ENCODE measurements at regions not wholly inside any gene's neighbourhood (a gene's known extent, or its start where the extent isn't known, plus 50 kb on each side); places are given as distances from the start of the nearest gene placed in this dataset.

DNA sequence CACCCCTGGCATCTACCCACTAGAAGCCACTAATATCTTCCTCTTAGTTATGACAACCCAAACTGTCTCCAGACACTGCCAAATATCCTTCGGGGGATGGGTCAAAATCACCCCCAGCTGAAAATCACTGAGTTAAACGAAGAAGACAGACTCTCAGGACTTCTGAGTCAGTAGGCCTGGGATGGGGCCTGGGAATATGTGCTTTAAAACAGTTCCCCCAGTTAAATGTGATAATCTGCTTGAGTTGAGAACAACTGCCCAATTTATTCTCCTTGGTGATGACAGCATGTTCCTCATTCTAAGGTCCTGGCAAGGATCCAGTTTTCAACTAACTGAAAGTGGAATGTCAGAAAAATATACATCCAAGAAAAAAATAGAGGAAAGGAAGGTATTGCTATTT lies 52.4 kb downstream of the CBLL2 start:
- no peak for DNase-seq

DNA sequence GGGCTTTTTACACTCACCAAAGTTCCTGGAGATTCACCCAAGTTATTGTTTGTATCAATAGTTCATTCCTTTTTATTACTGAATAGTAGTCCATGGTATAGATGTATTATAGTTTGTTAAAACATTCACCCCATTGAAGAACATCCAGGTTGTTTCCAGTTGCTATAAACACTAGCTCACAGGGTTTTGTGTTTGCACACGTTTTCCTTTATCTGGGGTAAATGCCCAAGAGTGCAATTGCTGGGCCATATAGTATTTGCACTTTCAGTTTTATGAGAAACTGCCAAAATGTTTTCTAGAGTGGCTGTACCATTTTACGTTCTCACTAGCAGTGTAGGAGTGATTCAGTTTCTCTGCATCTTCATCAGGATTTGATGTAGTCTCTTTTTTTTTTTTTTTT lies 57.1 kb downstream of the CBLL2 start:
- no peak for DNase-seq

DNA sequence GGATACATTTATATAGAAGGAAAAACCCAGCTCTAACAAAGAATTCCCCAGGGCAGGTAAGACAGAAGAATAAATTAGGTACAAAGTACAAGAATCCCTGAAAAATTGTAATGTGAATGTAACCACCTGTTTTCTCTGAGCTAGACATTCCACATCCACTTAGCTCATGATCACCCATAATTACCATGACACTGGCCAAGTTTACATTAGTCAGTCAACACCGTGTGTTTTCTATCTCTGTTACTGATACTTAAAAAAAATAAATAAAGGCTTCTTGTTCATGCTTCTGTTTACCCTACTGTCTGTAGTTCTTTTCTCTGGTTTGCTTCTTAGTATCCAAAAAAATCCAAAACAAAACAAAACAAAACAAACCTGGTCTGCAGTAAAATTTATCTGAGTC lies 66.0 kb downstream of the CBLL2 start:
- no peak for DNase-seq

DNA sequence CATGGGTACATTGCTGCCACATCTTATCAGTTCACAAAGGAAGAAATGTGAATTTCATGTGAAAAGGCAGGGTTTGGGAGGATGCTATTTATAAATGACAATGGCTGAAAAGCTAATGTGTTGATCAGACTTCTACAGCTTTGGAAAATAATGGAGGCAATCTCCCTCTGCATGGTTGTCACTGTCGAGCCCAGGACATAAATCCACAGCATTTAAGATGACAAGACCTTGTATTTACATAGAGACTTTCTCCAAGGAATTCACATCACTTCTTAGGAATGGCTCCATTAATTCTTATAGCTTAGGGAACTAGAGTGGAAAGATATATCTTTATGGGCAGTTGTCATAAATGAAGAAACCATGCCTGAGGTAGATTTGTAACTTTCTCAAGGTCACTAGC lies 66.7 kb downstream of the CBLL2 start:
- DNase-seq: no peak

DNA sequence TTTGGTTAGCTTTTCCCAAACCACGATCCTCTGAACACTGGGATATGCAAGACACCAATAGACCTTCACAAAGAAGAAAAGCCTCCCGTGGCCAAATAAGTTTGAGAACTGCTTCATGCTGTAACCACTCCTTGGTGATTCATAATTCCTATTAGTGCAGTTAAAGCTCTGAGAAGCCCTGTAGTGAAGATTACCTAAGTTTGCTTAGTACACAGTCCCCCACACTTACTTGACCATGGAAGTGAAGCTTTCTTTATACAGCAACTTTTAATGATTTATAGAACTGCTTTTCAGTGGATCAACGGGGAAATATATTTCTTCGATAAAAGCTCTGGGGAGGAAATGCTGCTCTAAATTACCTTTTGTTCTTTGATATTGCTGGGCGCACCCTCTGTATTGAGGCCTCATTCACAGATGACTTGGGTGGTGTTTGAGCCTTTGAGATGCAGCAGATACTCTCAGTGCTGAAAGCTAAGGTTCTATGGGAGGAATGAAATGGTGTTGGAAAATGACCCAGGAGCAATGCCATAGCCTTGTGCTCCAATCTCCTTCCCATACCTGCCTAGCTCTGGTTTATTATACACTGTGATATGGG lies 67.4 kb downstream of the CBLL2 start:
- no peak for DNase-seq

DNA sequence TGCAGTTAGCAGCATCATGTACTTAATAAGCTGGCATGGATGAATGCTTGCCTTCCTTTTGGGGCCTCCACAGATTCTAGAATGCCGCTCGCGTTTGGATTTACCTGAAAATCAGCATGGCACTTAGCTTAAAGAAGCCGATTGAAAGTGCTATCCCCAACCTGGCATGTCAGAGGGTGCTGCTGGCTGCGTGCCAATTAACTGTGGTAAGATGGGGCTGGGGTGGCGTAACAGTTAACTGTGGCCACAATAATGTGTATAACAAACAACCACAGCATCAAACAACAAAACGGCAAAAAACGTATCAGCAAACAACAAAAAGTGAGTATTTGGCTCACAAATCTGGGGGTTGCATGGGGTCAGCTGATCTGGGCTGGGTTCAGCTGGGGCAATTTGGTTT lies 70.5 kb downstream of the CBLL2 start:
- DNase-seq: no peak

DNA sequence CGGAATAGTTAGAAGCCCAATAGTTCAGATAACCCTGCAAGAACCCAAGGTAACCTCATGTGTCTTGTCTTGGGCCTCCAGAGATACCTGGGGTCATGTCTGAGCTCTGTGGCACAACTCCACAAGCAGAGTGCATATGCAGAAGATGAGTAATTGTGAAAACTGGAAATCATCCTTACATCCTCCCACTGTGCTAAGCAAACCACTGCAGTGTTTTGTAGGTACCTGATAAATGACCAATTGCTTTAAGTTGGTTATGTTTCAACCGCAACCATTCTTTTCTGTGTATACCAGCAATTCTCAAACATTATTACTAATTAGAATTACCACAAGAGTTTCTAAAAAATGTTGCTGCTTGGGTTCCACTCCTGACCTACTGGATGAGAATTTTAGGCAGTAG lies 73.2 kb downstream of the CBLL2 start:
- DNase-seq: no peak

DNA sequence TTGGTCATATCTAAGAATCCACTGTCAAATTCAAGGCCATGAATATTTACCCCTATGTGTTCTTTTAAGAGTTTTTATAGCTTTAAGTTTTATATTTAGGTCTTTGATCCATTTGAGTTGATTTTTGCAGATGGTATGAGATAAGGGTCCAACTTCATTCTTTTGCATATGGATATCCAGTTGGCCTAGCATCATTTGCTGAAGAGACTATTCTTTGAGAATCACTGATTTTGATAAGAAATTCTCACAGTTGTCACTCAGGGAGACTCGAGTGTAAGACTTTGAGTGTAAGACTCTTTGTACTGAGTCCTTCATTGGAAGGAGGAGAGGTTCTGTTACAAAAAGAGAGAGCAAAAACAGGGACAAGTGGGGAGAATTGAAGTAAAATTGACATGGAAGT lies 74.8 kb downstream of the CBLL2 start:
- no peak for DNase-seq

DNA sequence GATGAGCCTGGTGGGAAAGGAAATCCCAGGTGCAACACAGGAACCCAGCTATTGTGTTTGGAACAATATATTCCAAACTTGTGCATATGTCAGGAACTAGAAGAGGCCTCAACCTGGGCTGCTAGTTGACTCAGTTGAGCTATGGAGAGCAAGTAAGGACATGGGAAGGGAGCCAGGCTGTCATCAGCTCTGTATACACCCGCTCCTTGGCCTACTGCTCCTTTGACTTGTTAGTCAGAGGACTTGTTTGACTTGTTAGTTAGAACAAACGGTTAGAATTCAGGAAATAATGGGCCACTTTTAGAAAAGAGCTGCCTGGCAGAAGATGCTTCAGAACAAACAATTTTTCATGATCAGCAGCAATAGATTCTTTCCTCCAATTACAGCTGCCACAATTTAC lies 76.4 kb downstream of the CBLL2 start:
- no peak for DNase-seq

DNA sequence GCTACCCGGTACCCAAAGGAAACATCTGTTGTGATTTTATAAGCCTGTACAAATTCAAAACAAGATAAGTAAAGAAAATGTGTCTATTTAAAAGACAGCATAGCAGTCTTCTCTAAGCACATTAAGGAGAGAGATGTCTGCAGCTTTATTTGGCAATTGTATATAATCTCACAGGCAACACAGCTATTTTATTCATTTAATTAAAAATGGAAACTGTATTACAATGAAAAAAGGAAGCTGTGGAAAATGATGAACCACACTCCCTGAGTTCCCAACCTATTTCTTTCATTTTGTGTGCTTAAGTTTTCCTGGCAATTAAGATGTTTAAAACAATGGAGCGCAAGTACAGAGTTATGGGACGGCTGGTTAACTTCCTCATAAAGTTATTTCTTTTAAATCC lies 78.4 kb downstream of the CBLL2 start:
- no peak for DNase-seq

DNA sequence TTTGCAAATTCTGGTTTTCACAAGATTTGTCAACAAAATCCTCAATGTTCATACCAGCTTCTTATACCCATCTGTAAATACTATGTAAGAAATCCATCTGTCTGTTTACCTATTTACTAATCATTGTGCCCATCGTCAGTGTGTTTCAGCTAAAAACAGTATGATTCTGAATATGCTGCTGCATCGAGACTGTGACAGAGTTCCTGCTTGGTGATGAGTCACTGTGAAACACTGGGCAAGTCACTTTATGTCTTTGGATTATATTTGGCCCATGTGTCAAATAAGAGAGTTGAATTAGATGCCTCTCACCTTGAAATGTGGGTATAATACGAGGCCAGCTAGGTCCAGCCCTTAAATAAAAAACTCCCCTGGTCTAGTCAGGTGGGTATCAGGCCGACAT lies 79.3 kb downstream of the CBLL2 start:
- no peak for DNase-seq

DNA sequence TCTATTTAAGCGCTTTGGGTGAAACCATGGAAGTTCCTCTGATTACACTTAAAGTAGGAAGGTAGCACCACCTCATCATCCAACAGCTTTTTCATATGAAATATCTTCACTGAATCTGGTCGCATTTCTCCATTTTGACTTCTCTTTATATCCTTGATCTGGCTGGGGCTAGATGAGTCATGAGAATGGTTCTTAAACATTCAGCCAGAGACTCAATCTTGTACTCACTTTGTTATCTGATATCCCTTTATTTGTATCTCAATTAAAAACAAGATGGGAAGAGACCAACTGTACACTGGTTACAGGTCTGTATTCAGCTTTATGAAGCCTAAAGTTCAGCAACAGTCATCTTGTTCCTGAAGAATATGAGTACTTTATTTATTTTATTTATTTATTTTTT lies 84.9 kb downstream of the CBLL2 start:
- DNase-seq: no peak

DNA sequence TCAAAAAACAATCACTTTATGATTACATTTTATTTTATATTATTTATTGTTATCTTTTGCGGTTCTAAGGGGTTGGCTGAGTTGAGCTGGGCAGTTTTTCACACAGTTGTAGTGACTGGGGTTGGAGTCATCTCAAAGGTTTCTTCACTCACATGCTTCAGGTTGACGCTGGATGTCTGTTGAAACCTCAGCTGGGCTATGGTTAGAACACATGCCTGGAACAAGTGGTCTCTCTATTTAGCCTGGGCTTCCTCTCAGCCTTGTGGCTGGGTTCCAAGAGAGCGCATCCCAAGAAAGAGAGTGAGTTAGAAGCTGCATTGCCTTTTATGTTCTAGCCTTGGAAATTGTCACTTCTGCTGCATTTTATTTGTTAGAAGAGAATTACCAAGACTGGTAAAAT lies 87.4 kb downstream of the CBLL2 start:
- DNase-seq: no peak

DNA sequence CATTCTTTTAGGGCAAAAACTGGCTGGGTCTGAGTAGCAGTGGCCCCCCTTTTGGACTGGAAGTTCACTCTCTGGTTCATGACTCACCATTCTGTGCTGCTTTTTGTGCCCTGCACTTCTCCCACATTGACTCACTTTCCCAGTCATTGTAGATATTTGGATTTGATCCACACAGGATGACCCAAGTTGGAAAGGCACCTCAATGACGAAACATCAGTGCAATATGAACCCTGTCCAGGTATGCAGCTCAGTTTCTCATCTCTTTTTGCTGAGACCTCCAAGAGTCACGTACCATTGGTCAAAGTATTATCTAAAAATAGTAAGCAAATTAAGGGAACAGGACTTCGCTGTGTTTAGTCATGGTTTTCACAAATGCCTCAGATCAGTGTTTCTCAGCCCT lies 92.7 kb downstream of the CBLL2 start:
- DNase-seq: peak; percentile 14

DNA sequence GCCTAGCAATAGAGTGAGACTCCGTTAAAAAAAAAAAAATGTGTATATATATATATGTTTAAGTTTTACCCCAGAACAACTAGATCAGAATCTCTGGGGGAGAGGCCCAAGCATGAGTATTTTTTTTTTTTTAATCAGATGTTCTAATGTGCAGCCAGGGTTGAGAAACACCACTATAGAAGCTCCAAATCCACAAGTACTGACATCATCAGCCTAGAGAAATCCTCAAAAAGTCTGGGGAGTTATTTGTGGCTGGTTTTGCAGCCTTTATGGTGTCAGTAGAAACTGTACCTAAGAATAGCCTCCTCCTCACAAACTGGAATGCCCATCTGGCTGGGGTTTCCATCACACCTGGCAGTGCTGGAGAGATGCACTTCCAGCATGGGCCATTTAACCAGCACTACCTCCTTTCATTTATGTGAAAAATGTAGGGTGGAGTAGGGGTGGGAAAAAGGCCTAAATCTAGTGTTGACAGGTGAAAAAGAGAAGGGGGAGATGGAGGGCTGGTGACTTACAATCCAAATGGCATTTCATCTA lies 93.5 kb downstream of the CBLL2 start:
- no peak for DNase-seq

DNA sequence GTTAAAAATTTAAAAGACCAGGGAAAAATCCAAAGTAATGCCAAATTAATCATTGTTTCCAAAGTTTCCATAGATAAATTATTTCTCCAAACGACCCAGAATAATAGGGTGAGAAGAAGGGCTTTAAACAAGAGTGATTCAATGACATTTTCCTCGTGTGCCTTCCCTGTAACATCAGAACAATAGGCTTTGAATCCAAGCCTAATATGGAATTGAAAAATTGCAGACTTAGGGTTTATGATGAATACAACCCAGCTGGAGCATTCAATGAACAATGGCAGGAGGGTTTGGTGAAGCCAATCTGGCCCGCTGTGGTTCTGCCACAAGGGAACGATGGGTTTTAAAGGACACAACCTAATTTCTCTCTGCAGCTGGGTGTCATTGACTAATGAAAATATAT lies 94.2 kb downstream of the CBLL2 start:
- DNase-seq: no peak

DNA sequence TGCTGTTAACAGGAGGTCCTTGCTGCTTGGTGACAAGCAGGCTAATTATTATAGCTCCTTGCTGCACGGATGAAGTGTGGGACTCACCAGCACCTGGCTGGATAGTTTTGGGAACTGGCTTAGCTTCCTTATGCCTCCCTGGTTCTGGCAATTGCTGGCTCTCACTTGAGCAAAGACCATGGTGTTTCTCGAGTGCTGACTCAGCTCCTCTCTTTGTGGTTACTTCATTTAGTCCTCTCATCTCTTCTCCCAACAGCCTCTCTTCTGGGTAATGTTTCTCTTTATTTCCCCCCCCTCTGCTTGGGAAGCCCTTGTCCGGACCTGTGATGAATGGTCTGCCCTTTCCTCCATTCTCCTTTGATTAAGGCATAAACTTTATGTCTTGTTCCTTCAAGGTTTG lies 100.4 kb downstream of the CBLL2 start:
- no peak for DNase-seq

DNA sequence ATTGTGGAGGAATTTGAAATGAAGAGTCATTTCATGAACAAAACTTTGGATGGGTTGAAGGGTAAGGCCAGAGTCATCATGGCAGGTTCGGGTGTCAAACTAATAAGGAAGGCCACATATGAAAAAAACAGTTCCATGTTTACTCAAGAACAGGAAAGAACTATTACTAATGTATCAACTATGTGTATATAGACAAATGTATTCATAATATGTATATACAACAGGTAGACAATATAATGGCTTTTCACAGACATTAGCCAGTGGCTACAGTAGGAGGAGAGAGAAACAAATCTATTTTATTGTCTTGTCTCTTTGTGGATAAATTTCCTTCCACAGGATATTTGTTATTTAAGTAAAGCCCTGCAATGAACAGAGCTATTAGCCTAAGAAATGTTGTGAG lies 101.1 kb downstream of the CBLL2 start:
- no peak for DNase-seq

DNA sequence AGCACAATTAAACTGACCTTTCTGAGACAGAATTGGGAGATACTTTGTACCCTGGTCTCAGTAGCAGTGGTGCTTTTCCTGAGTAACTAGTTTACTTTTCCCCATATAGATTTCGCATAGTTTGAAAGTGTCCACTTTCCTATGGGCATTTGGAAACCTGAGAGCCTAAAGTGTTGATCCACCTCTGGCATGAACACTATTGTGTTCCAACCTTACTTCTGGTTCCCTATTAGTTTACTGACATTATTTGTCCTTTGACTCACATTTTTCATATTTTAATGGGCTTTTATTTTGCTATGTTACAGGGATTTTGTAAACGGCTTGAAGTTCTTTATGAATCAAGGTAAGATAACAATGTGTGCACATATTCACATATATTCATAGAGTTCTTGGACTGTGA lies 103.7 kb downstream of the CBLL2 start:
- DNase-seq: no peak

DNA sequence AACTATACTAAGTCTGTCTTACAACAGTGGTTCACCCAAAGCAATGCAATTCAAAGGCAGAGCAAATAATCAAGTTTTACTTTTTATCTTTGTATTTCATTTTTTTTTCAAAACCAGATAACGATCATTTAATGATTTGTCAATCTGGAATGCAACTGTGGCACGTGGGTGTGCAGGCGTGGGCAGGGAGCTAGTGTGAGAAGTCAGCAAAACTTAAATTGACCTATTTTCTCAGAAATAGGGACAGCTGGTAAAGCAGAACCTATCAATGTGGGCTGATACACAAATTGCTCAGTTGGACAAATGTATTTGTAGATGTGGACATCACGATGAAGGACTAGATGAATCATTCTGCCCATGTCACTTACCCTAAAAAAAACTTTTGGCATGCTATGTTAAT lies 105.6 kb downstream of the CBLL2 start:
- no peak for DNase-seq

DNA sequence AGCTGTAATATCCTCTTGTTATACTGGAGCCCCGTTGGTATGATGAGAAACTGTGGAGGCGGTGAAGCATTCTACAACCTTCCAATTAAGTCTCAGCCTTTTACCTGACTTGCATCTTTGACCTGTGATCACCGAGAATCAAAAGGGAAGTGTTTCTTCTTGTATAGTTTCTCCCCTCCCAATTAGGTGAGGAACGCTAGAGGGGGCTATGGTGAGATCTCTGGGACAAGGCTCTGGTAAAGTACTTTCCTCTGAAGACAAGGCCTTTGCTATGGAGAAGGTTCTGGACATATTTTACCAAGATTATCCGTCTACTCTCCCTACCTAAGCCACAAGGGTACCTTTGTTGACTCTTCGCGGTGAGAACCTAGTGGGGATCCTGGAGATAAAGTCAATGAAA lies 111.3 kb downstream of the CBLL2 start:
- no peak for DNase-seq

DNA sequence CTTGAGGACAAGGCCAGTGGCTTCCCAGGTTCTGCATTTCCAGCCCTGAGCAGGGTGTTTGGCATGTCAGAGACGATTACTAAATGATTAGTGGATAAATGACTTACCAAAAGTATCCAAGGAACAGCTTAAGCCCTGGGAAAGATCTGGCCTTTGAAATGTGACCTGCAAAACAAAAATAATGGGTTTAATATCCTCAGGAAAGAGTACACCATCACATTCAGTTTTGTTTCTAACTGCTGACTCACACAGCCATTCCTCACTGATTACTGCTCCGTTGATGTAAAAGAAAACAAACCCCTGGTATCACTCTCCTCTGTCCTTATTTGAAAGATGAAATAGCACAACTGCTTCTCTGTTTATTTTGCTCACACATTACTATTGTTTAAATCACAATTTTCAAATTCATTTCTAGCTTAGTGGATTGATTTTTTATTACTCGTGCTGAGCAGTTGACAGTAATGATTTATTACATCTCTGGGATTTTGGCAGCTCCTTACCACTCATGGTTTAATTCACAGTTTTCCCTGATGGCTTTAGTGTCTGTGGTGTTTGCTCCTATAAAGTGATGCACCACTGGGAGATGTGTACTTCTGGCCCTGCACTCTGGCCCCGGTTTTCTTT lies 117.0 kb downstream of the CBLL2 start:
- no peak for DNase-seq

DNA sequence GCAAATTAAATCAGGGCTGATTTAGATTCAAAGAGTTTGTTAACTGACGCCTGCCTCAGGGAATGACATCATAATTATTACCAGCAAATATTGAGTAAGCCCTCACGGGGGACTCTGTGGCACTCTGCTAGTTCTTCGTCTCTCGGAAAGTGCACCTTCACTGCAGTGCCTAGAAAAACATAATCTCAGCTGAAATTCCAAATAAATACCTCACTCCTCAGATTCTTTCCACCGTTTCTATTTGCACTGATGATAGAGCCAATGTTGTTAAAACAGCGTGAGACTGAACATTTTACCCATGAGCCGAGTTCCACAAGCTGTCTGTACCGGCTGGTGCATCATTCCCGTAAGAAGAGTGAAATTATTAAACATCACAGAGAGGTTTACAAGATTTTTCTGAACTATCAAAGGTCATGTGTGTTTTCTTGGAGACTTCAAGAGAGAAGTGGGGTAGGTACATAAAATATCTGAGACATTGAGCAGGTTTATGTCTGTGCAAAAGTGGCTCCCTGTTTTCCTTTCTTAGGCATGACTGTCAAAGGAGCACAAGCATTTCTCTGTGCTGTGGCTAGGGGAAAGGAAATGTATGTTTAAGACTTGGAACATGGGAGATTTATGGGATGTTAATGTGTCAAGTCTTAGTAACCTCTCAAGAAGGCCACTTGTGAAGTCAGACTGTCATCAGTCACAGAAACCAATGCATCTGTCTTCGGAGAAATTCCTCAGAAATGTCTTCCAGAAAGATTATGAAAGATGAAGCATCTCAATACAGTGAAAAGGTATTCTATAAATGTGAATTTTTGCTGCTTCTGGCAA lies 119.6 kb downstream of the CBLL2 start:
- no peak for DNase-seq

DNA sequence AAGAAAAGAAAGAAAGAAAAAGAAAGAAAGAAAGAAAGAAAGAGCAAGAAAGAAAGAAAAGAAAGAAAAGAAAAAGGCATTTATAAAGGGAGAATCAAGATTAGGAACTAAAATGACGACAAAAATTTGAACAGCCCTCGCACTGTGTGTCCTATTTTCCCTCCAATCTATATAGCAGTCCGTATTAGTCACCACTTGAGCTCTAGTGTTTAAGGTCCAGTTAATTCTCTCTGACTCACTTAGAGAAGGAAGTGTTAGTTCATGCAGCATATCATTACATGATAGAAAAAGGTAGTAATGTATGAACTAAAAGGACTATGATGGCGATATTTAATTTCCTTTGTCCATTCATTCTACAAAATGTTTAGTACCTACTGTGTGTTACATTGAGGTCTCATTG lies 122.7 kb downstream of the CBLL2 start:
- DNase-seq: no peak

Measured in T1000 (cell line).